ENCODE measurements at regions not wholly inside any gene's neighbourhood (a gene's known extent, or its start where the extent isn't known, plus 50 kb on each side); places are given as distances from the start of the nearest gene placed in this dataset.

DNA sequence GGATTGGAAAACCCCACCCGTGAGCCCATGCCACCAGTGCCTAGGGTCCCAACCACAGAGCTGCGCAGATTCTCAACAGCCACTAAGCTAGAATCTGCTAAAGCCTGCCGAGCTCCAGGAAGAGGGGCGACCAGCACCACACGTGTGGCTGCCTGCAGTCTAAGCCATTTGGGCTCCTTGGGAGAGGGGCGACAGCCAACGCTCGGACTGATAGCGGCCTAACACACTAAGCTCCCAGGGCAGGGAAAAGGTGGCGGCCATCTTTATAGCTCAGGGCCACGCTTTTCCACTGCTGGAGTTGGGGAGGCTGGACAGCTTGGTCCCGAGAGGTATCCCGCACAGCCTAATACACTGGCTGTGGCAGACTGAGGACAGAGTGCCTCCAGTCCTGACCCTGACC is 631.8 kb downstream of the CETN3 start:
- no peak for ATAC-seq
- TF ChIP-seq POLR2A (IDR thresholded peaks at IDR 0.05) = no peak
- TF ChIP-seq, protein P1, sequence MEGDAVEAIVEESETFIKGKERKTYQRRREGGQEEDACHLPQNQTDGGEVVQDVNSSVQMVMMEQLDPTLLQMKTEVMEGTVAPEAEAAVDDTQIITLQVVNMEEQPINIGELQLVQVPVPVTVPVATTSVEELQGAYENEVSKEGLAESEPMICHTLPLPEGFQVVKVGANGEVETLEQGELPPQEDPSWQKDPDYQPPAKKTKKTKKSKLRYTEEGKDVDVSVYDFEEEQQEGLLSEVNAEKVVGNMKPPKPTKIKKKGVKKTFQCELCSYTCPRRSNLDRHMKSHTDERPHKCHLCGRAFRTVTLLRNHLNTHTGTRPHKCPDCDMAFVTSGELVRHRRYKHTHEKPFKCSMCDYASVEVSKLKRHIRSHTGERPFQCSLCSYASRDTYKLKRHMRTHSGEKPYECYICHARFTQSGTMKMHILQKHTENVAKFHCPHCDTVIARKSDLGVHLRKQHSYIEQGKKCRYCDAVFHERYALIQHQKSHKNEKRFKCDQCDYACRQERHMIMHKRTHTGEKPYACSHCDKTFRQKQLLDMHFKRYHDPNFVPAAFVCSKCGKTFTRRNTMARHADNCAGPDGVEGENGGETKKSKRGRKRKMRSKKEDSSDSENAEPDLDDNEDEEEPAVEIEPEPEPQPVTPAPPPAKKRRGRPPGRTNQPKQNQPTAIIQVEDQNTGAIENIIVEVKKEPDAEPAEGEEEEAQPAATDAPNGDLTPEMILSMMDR (IDR thresholded peaks at IDR 0.05) = no peak
- no peaks in the 10 kb centered on the region for H3K36me3 ChIP-seq (replicated peaks in 1 of 2; ENCODE audit: insufficient read depth in 1 of 2, low read depth in 2 of 2)
- no peak overlapping the region for H3K4me3 ChIP-seq
- DNase-seq = no peak
- 93 to 96% methylated on average over 3 to 13 of the region's 13 CpGs for WGBS, 2 donors
- peaks cover 0 to 14% (median 0%) of the 10 kb centered on the region in 3 donors for H3K9me3 ChIP-seq
- no peaks in the 10 kb centered on the region for H3K27me3 ChIP-seq
- no peaks in the 10 kb centered on the region for H3K4me1 ChIP-seq
- no peak overlapping the region for H3K27ac ChIP-seq
- intact Hi-C loops (cut with DNase I) = no loop called here

DNA sequence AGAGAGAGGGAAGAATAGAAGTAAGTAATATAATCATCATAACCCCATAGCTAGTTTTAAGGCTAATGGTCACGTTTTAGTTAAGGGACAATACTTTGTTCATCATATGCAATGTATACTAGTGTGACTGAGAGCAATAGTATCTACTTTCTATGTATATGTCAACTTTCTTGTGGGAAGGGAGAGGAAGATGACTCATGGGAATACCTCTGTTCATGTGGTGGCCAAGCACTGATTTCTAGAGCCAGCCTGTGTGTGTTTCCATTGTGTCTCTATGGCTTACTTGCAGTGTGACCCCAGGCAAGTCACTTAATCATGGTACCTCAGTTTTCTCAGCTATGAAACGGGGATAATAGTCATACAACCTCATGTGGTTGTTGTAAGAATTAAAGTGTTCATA is 639.6 kb downstream of the CETN3 start:
- no peak for ATAC-seq
- H3K4me1 ChIP-seq = no peaks in the 10 kb centered on the region
- DNase-seq = no peak
- no peak overlapping the region for H3K4me3 ChIP-seq
- H3K9me3 ChIP-seq = no peaks in the 10 kb centered on the region
- H3K36me3 ChIP-seq (replicated peaks in 1 of 2; ENCODE audit: insufficient read depth in 1 of 2, low read depth in 2 of 2) = no peaks in the 10 kb centered on the region
- no peak overlapping the region for H3K27ac ChIP-seq
- intact Hi-C loops (cut with DNase I) = no loop called here
- WGBS, 2 donors = 75 to 87% methylated on average over 2 of the region's 2 CpGs
- H3K27me3 ChIP-seq = no peaks in the 10 kb centered on the region
- TF ChIP-seq, protein P1 (IDR thresholded peaks at IDR 0.05) = no peak
- no peak for TF ChIP-seq POLR2A (IDR thresholded peaks at IDR 0.05)

DNA sequence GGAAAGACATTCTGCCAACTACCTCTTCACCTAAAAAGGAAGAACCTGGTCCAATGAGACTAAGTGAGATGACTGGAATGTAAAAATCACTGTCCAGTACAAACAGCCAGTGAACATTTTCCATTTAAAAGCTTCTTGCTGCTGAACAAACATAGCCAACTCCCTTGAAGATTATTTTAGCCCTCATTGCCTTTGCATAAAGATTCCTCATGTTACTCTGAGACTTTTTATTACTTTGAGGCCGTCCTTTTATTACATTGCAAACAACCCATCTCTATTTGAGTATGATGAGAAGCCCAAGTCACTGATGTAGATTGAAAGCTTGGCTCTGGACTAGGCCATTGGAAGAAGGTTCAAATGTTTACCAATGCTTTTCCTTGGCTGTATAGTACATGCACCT is 649.8 kb downstream of the CETN3 start:
- ATAC-seq (no peak), DNase-seq (no peak)
- H3K27ac ChIP-seq = peak overlapping the region in 3 of 4 donors; percentile 10 to 19 (median 11)
- intact Hi-C loops (cut with DNase I) = no loop called here
- H3K36me3 ChIP-seq (replicated peaks in 1 of 2; ENCODE audit: insufficient read depth in 1 of 2, low read depth in 2 of 2) = no peaks in the 10 kb centered on the region
- H3K4me3 ChIP-seq = no peak overlapping the region
- 37 to 39% methylated on average over 1 of the region's 1 CpG for WGBS, 2 donors
- TF ChIP-seq, protein P1 (IDR thresholded peaks at IDR 0.05) = no peak
- no peak for TF ChIP-seq POLR2A (IDR thresholded peaks at IDR 0.05)
- no peaks in the 10 kb centered on the region for H3K27me3 ChIP-seq
- no peaks in the 10 kb centered on the region for H3K9me3 ChIP-seq
- H3K4me1 ChIP-seq = no peaks in the 10 kb centered on the region

DNA sequence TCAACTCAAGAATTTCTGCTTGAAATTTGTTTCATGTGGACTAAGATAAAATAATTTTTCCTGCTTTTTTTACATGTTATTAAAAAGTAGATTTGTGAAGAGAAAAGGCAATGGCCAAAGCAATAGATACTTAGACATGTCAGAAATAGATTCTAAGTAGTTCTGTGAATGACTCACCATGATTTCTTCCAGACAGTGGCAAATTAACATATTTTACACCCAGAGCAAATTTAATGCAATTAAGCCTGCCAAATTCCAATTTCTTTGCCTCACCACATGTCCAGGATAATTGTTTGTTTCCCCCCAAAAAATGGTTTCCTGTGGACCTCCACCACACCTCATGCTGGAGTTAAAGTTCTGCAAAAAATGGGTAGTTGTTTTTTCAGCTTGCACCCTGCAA is 651.4 kb downstream of the CETN3 start:
- H3K27ac ChIP-seq = peak overlapping the region in 3 of 4 donors; percentile 42 to 61 (median 59)
- no peak for TF ChIP-seq POLR2A (IDR thresholded peaks at IDR 0.05)
- TF ChIP-seq, protein P1 (IDR thresholded peaks at IDR 0.05) = no peak
- H3K36me3 ChIP-seq (replicated peaks in 1 of 2; ENCODE audit: insufficient read depth in 1 of 2, low read depth in 2 of 2) = no peaks in the 10 kb centered on the region
- intact Hi-C loops (cut with DNase I) = no loop called here
- no peaks in the 10 kb centered on the region for H3K27me3 ChIP-seq
- H3K4me1 ChIP-seq = no peaks in the 10 kb centered on the region
- ATAC-seq (no peak), DNase-seq (no peak)
- no peaks in the 10 kb centered on the region for H3K9me3 ChIP-seq
- no peak overlapping the region for H3K4me3 ChIP-seq

DNA sequence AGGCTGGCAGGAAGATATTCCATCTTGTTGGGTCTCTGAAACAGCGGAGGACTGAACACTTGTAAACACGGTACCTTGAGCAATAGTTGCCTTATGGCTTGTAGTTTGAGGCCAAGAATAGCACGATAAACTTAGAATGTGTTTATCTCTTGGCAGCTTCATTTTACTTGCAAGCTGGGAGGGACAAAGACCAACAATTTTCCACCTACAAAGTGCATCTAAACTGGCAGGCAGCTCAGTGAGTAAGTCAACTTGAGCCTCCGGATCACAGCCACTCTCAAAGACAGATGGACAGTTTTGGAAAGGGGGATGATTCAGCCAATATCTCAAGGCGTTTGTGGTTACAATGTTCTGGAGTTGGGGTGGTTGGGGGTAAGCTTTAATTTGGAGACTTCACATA is 652.6 kb downstream of the CETN3 start:
- no peaks in the 10 kb centered on the region for H3K36me3 ChIP-seq (replicated peaks in 1 of 2; ENCODE audit: insufficient read depth in 1 of 2, low read depth in 2 of 2)
- peak overlapping the region in 3 of 4 donors; percentile 42 to 61 (median 59) for H3K27ac ChIP-seq
- ATAC-seq (peak; percentile 76), DNase-seq (peak in 3 of 4 donors; percentile 21 to 32 (median 27))
- intact Hi-C loops (cut with DNase I) = no loop called here
- no peak overlapping the region for H3K4me3 ChIP-seq
- no peaks in the 10 kb centered on the region for H3K27me3 ChIP-seq
- TF ChIP-seq, protein P1 (IDR thresholded peaks at IDR 0.05) = no peak
- TF ChIP-seq POLR2A (IDR thresholded peaks at IDR 0.05) = peak in 1 of 3 donors; percentile 50
- no peaks in the 10 kb centered on the region for H3K4me1 ChIP-seq
- no peaks in the 10 kb centered on the region for H3K9me3 ChIP-seq
- WGBS, 2 donors = 30 to 32% methylated on average over 5 of the region's 5 CpGs
